ENCODE measurements at regions not wholly inside any gene's neighbourhood (a gene's known extent, or its start where the extent isn't known, plus 50 kb on each side); places are given as distances from the start of the nearest gene placed in this dataset.

DNA sequence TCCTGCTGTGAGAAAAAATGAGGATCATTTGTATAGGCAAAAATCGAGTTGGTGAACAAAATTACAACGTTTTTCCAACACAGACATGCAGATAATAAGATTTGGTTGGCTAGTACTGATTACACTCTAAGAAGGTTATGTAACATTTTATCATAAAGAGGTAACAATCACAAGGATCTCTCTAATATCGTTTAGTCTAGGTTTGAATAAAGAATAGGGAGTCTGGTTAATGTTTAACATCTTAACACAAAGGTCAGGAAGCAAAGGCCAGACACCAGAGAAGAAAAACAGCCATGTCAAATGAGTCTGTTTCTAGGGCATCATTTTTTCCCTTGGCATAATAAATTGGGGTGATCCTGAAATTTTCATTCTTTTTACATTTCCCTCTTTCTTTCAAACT, 207.4 kb upstream of the CHRM3 start:
- Mint-ChIP-seq H3K4me3 (ENCODE audit: low read depth) (no peak overlapping the region), H3K36me3 (ENCODE audit: insufficient read depth) (peaks cover 2% of the 10 kb centered on the region)
- DNase-seq (ENCODE audit: low spot score, unreplicated experiment): no peak

DNA sequence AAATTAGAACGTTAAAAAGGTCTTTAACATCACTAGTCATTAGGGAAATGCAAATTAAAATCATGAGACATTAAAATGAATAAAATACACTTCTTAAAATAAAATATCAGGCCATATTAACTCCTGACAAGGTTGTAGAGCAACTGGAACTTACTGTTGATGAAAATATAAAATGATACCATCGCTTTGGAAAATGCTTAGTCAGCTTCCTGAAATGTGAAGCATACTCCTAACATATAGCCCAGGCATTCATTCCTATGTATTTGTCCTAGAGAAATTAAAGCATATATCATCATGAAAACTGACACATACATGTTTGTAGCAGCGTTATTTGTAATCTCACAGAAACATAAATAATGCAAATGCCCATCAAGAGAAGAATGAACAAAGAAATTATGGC, 211.5 kb upstream of the CHRM3 start:
- Mint-ChIP-seq H3K4me1 (ENCODE audit: low read depth) (peaks cover 12% of the 10 kb centered on the region), H3K27me3 (no peaks in the 10 kb centered on the region), H3K4me3 (ENCODE audit: low read depth) (no peak overlapping the region), H3K36me3 (ENCODE audit: insufficient read depth) (no peaks in the 10 kb centered on the region), H3K27ac (no peak overlapping the region), H3K9me3 (ENCODE audit: low read depth) (peaks cover 22% of the 10 kb centered on the region)
- TF ChIP-seq, protein P1, sequence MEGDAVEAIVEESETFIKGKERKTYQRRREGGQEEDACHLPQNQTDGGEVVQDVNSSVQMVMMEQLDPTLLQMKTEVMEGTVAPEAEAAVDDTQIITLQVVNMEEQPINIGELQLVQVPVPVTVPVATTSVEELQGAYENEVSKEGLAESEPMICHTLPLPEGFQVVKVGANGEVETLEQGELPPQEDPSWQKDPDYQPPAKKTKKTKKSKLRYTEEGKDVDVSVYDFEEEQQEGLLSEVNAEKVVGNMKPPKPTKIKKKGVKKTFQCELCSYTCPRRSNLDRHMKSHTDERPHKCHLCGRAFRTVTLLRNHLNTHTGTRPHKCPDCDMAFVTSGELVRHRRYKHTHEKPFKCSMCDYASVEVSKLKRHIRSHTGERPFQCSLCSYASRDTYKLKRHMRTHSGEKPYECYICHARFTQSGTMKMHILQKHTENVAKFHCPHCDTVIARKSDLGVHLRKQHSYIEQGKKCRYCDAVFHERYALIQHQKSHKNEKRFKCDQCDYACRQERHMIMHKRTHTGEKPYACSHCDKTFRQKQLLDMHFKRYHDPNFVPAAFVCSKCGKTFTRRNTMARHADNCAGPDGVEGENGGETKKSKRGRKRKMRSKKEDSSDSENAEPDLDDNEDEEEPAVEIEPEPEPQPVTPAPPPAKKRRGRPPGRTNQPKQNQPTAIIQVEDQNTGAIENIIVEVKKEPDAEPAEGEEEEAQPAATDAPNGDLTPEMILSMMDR (IDR thresholded peaks at IDR 0.05; ENCODE audit: unreplicated experiment): no peak
- DNase-seq (ENCODE audit: low spot score, unreplicated experiment): no peak

More for the DNA sequence above, 207.4 kb upstream of the CHRM3 start:
- peaks cover 12% of the 10 kb centered on the region for H3K4me1 Mint-ChIP-seq (ENCODE audit: low read depth)
- no peak overlapping the region for H3K27ac Mint-ChIP-seq
- peaks cover 18% of the 10 kb centered on the region for H3K9me3 Mint-ChIP-seq (ENCODE audit: low read depth)
- TF ChIP-seq, protein P1 (IDR thresholded peaks at IDR 0.05; ENCODE audit: unreplicated experiment): no peak
- no peaks in the 10 kb centered on the region for H3K27me3 Mint-ChIP-seq

DNA sequence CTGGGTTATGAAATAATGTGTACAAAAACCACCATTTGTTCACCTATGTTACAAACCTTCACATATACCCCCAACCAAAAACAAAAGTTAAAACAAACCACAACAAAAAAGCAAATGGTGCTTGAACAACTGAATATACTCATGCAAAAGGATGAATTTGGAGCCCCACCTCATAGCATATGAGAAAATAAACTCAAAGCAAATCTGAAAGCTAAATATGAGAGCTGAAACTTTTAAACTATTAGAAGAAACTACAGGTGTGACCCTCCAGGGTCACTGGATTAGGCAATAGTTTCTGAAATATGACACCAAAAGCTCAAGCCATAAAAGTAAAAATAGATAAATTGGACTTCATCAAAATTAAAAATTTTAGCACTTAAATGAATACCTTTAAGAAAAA, 215.5 kb upstream of the CHRM3 start:
- Mint-ChIP-seq H3K27ac (no peak overlapping the region), H3K4me1 (ENCODE audit: low read depth) (no peaks in the 10 kb centered on the region), H3K9me3 (ENCODE audit: low read depth) (peaks cover 12% of the 10 kb centered on the region), H3K27me3 (no peaks in the 10 kb centered on the region), H3K36me3 (ENCODE audit: insufficient read depth) (no peaks in the 10 kb centered on the region), H3K4me3 (ENCODE audit: low read depth) (no peak overlapping the region)
- TF ChIP-seq, protein P1 (IDR thresholded peaks at IDR 0.05; ENCODE audit: unreplicated experiment): no peak
- DNase-seq (ENCODE audit: low spot score, unreplicated experiment): no peak

DNA sequence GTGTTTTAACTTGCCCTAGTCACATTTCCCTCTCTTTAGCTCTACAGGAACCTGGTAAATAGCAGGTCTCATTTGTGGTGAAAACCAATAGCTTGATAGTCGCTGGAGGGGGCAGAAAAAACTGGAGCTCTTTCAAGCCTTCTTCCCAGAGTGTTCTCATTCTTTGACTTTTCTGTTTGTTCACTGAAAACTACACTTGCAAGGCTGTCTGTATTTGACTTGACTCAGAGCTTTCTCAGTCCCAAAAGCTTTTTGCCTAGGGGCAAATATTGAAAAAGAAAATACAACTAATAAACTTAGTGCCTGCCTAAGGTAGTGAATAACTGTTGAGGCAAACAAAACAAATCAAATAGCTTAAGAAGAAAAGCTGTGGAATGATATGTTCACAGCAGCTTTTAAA, 217.1 kb upstream of the CHRM3 start:
- no peak for DNase-seq (ENCODE audit: low spot score, unreplicated experiment)
- peaks cover 12% of the 10 kb centered on the region for H3K9me3 Mint-ChIP-seq (ENCODE audit: low read depth)
- H3K27ac Mint-ChIP-seq: no peak overlapping the region
- no peak overlapping the region for H3K4me3 Mint-ChIP-seq (ENCODE audit: low read depth)
- TF ChIP-seq, protein P1 (IDR thresholded peaks at IDR 0.05; ENCODE audit: unreplicated experiment): no peak
- no peaks in the 10 kb centered on the region for H3K36me3 Mint-ChIP-seq (ENCODE audit: insufficient read depth)
- H3K27me3 Mint-ChIP-seq: no peaks in the 10 kb centered on the region
- no peaks in the 10 kb centered on the region for H3K4me1 Mint-ChIP-seq (ENCODE audit: low read depth)

DNA sequence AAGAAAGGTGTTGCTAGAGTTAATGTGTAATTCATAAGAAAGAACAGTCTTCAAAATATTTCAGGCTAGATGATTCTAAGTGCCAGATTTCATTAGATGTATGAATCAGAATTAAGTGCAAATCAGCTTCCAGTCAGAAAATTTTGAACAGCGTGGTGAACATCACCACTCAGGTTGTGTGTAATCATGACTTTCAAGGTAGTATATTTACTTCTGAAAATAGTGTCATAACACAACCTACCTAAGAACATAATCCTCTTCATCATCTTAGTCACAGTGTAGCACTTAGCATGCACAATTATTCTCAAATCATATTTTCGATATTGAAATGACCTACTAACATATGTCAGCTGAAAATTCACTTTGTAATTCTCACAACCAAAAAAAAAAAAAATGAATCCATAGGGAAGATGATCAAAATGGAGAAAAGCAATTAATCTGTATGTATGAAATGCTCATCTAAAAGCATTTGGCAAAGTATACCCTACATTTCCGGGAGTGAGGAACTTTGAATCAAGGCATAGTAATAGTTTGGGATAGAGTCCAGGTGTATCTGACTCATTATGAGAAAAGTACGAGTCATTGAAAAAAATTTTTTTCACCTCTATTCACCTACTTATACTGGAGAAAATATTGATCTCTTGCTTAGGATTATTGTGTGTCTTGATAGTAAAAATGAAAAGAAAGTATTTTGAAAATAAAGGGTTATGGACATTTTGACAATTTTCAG, 221.8 kb upstream of the CHRM3 start:
- Mint-ChIP-seq H3K4me1 (ENCODE audit: low read depth) (no peaks in the 10 kb centered on the region), H3K4me3 (ENCODE audit: low read depth) (no peak overlapping the region)
- TF ChIP-seq, protein P1 (IDR thresholded peaks at IDR 0.05; ENCODE audit: unreplicated experiment): no peak

More for the DNA sequence above, 221.8 kb upstream of the CHRM3 start:
- H3K27me3 Mint-ChIP-seq: no peaks in the 10 kb centered on the region
- no peak overlapping the region for H3K27ac Mint-ChIP-seq
- DNase-seq (ENCODE audit: low spot score, unreplicated experiment): no peak
- H3K36me3 Mint-ChIP-seq (ENCODE audit: insufficient read depth): no peaks in the 10 kb centered on the region
- no peaks in the 10 kb centered on the region for H3K9me3 Mint-ChIP-seq (ENCODE audit: low read depth)

All from progenitor cell of endocrine pancreas (in vitro differentiated cells).